ENCODE measurements at regions not wholly inside any gene's neighbourhood (a gene's known extent, or its start where the extent isn't known, plus 50 kb on each side); places are given as distances from the start of the nearest gene placed in this dataset.

DNA sequence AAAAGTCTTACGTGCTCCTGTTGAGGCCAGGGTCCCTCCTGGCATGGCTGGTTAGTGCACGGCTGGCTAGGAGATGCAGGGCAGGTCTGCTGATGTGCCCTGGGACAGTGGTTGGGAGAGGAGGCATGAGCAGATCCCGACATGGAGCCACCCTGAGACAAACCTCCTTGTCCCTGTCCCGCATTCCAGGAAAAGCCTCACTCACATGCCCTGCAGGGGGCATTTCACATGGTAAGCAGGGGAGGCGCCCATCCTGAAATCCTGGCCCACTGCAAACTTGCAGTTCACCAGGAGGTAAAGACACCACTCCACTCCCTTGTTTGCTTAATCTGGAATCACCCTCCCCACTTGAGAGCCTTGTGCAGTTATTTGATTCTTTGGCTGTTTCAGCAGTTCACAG, 116.7 kb upstream of the SLC24A3 start:
- H3K9ac ChIP-seq (ENCODE audit: insufficient read depth in 1 of 2, low read depth in 2 of 2, low read length in 2 of 2) = no peak overlapping the region
- no TSS peak for BruUV-seq (replicated peaks)
- FAIRE-seq = no peak
- TF ChIP-seq RFX7 (CRISPR knock-in tag; IDR thresholded peaks at IDR 0.05) = no peak
- no peak for TF ChIP-seq TAF9B (IDR thresholded peaks at IDR 0.05; ENCODE audit: partially characterized antibody)
- no peak for TF ChIP-seq LARP7 (IDR thresholded peaks at IDR 0.05)
- TF ChIP-seq NUFIP1 (IDR thresholded peaks at IDR 0.05; ENCODE audit: partially characterized antibody) = no peak
- TF ChIP-seq JUN (IDR thresholded peaks at IDR 0.05; ENCODE audit: borderline replicate concordance, low read depth, low read length) = no peak
- TF ChIP-seq JUN (CRISPR knock-in tag; IDR thresholded peaks at IDR 0.05; ENCODE audit: borderline replicate concordance) = no peak
- no peak for TF ChIP-seq DACH1 (IDR thresholded peaks at IDR 0.05; ENCODE audit: partially characterized antibody)
- TF ChIP-seq, protein P1, sequence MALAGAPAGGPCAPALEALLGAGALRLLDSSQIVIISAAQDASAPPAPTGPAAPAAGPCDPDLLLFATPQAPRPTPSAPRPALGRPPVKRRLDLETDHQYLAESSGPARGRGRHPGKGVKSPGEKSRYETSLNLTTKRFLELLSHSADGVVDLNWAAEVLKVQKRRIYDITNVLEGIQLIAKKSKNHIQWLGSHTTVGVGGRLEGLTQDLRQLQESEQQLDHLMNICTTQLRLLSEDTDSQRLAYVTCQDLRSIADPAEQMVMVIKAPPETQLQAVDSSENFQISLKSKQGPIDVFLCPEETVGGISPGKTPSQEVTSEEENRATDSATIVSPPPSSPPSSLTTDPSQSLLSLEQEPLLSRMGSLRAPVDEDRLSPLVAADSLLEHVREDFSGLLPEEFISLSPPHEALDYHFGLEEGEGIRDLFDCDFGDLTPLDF (CRISPR knock-in tag; IDR thresholded peaks at IDR 0.05) = no peak
- TF ChIP-seq CREM (IDR thresholded peaks at IDR 0.05; ENCODE audit: low read depth) = no peak
- no peak for TF ChIP-seq CC2D1A (IDR thresholded peaks at IDR 0.05)
- TF ChIP-seq, protein P2, sequence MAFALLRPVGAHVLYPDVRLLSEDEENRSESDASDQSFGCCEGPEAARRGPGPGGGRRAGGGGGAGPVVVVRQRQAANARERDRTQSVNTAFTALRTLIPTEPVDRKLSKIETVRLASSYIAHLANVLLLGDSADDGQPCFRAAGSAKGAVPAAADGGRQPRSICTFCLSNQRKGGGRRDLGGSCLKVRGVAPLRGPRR (CRISPR knock-in tag; IDR thresholded peaks at IDR 0.05) = no peak
- no peak for TF ChIP-seq CREBBP (IDR thresholded peaks at IDR 0.05; ENCODE audit: low read depth, low read length)
- TF ChIP-seq, protein P3, sequence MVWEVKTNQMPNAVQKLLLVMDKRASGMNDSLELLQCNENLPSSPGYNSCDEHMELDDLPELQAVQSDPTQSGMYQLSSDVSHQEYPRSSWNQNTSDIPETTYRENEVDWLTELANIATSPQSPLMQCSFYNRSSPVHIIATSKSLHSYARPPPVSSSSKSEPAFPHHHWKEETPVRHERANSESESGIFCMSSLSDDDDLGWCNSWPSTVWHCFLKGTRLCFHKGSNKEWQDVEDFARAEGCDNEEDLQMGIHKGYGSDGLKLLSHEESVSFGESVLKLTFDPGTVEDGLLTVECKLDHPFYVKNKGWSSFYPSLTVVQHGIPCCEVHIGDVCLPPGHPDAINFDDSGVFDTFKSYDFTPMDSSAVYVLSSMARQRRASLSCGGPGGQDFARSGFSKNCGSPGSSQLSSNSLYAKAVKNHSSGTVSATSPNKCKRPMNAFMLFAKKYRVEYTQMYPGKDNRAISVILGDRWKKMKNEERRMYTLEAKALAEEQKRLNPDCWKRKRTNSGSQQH (CRISPR knock-in tag; IDR thresholded peaks at IDR 0.05) = no peak
- TF ChIP-seq, protein P4, sequence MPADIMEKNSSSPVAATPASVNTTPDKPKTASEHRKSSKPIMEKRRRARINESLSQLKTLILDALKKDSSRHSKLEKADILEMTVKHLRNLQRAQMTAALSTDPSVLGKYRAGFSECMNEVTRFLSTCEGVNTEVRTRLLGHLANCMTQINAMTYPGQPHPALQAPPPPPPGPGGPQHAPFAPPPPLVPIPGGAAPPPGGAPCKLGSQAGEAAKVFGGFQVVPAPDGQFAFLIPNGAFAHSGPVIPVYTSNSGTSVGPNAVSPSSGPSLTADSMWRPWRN (IDR thresholded peaks at IDR 0.05; ENCODE audit: low read depth) = no peak
- TF ChIP-seq ZNF589 (CRISPR knock-in tag; IDR thresholded peaks at IDR 0.05; ENCODE audit: low read depth) = no peak
- TF ChIP-seq GATAD2B (IDR thresholded peaks at IDR 0.05; ENCODE audit: borderline replicate concordance) = no peak

More for the DNA sequence above, 116.7 kb upstream of the SLC24A3 start:
- H3K27me3 ChIP-seq (ENCODE audit: control insufficient read depth in 2 of 2, insufficient read depth in 2 of 2, low read length in 2 of 2) = no peaks in the 10 kb centered on the region
- H4K20me1 ChIP-seq (replicated peaks; ENCODE audit: control insufficient read depth, insufficient read depth, low read length) = no peaks in the 10 kb centered on the region
- in situ Hi-C loops (cut with MboI) (no loop called here), intact Hi-C loops (cut with micrococcal nuclease) (no loop called here)
- ChIA-PET POLR2A (no interaction called here), CTCF (ENCODE audit: low intra/inter-chr PET ratio) (no interaction called here)
- WGBS (ENCODE audit: insufficient coverage, low coverage, missing lambda C conversion rate) = 0% methylated on average over 2 of the region's 5 CpGs
- H3K27ac ChIP-seq (ENCODE audit: extremely low read depth, low read depth, low read length) = no peak overlapping the region
- no peak overlapping the region for H3K4me2 ChIP-seq (ENCODE audit: insufficient read depth, low read length)
- no peaks in the 10 kb centered on the region for H3K79me2 ChIP-seq (ENCODE audit: control insufficient read depth, insufficient read depth, low read length)
- no peaks in the 10 kb centered on the region for H3K4me1 ChIP-seq (replicated peaks in 1 of 2; ENCODE audit: control insufficient read depth in 2 of 2, insufficient read depth in 2 of 2, low read length in 2 of 2)
- no peaks in the 10 kb centered on the region for H3K9me1 ChIP-seq (ENCODE audit: control insufficient read depth, insufficient read depth, low read length)
- no peaks in the 10 kb centered on the region for H3K9me3 ChIP-seq (replicated peaks; ENCODE audit: control insufficient read depth, insufficient read depth, low read depth, low read length)
- ATAC-seq (no peak), DNase-seq (ENCODE audit: extremely low read depth in 1 of 4, low spot score in 3 of 4) (no peak)
- no peaks in the 10 kb centered on the region for H3K36me3 ChIP-seq (ENCODE audit: control insufficient read depth, insufficient read depth, low read length)
- no peak overlapping the region for H3K4me3 ChIP-seq
- no peak overlapping the region for H2AFZ ChIP-seq (ENCODE audit: low read depth, low read length)
